HCT116 (cell line): ENCODE measurements at regions not wholly inside any gene's neighbourhood (a gene's known extent, or its start where the extent isn't known, plus 50 kb on each side); places are given as distances from the start of the nearest gene placed in this dataset.

Experiments
- ATAC-seq: fragments of 200-7000 bp; cut with Tn5 transposase; 2 replicates; pipeline ENCODE4 v1.9.1; 2020; ENCODE audit warnings: mild to moderate bottlenecking, moderate library complexity
- BruUV-seq: library from RNA; stranded (reverse); fragments of 400-500 nt; replicated peaks from 2 replicates; lab custom pipeline; 2021; lab: Mats Ljungman, UMichigan
- CTCF ChIA-PET: fragments of 300-600 bp; sonication (Branson Sonifier 250); formaldehyde crosslinking; loops from one replicate; lab custom pipeline; 2021; ENCODE audit warnings: antibody characterized with exemption; lab: Charles Lee
- POLR2A ChIA-PET: fragments of 300-600, 350-600 bp; sonication (Branson Sonifier 250); formaldehyde crosslinking; loops from one replicate; lab custom pipeline; 2021; ENCODE audit warnings: antibody characterized with exemption; lab: Charles Lee
- RAD21 ChIA-PET, 2 experiments: fragments of 300-600 bp; sonication (Branson Sonifier 250); formaldehyde crosslinking; loops; one replicate each; lab custom pipeline; 2023; ENCODE audit warnings: low total read pairs in 2 of 2; ENCODE audit not compliant: uncharacterized antibody in 2 of 2, unreplicated experiment in 2 of 2, low non-redundant PET in 1 of 2; lab: Charles Lee
- DNase-seq: peaks from one replicate; pipeline ENCODE4 v3.0.0-alpha.2; 2010; ENCODE audit warnings: low read depth, low spot score
- H2AFZ ChIP-seq: fragments of 200-600 bp; shearing (Covaris generic), sonication (generic); 2 replicates; pipeline ENCODE4 v1.6.1; 2017; ENCODE audit warnings: low read depth, mixed run types, mixed read lengths, antibody characterized with exemption, low read length; ENCODE audit not compliant: poor library complexity, severe bottlenecking
- H3K27ac ChIP-seq: 2 replicates; pipeline ENCODE4 v1.5.1; 2012; ENCODE audit warnings: low read depth, low read length
- H3K27me3 ChIP-seq: fragments of 200-600 bp; sonication (generic); 2 replicates; pipeline ENCODE4 v1.6.1; 2016; ENCODE audit warnings: mixed run types, low read length, mixed read lengths; ENCODE audit not compliant: insufficient read depth
- H3K36me3 ChIP-seq, 2 experiments: fragments of 200-500 bp in 1 of 2; fragments of 200-600 bp in 1 of 2; sonication (Bioruptor generic) in 1 of 2; sonication (generic) in 1 of 2; 2 replicates each; pipeline versions ENCODE4 v1.5.1 to v1.6.1; 2014 to 2016; ENCODE audit warnings: low read length in 2 of 2, inconsistent platforms in 1 of 2, mixed read lengths in 1 of 2, mixed run types in 1 of 2; ENCODE audit not compliant: insufficient read depth in 2 of 2, control insufficient read depth in 1 of 2
- H3K4me1 ChIP-seq, 2 experiments: fragments of 200-600 bp in 1 of 2; sonication (generic) in 1 of 2; 2 replicates each; pipeline versions ENCODE4 v1.5.1 to v1.6.1; 2012 to 2017; ENCODE audit warnings: low read length in 2 of 2, inconsistent platforms in 1 of 2, mild to moderate bottlenecking in 1 of 2, mixed read lengths in 1 of 2, mixed run types in 1 of 2, moderate library complexity in 1 of 2; ENCODE audit not compliant: insufficient read depth in 2 of 2, control insufficient read depth in 1 of 2
- H3K4me2 ChIP-seq: fragments of 200-600 bp; sonication (generic); 2 replicates; pipeline ENCODE4 v1.6.1; 2017; ENCODE audit warnings: mixed run types, low read length, mixed read lengths
- H3K4me3 ChIP-seq, 2 experiments: fragments of 200-600 bp in 1 of 2; sonication (generic) in 1 of 2; replicated peaks in 1 of 2; 2 replicates each; pipeline ENCODE4 v1.5.1; 2011 to 2016; ENCODE audit warnings: low read length in 2 of 2, control low read depth in 1 of 2, low read depth in 1 of 2, mild to moderate bottlenecking in 1 of 2, mixed read lengths in 1 of 2, mixed run types in 1 of 2
- H3K79me2 ChIP-seq: fragments of 200-600 bp; sonication (generic); 2 replicates; pipeline ENCODE4 v1.6.1; 2017; ENCODE audit warnings: mild to moderate bottlenecking, mixed run types, low read length, moderate library complexity, mixed read lengths; ENCODE audit not compliant: insufficient read depth
- H3K9ac ChIP-seq: fragments of 200-600 bp; sonication (generic); 2 replicates; pipeline ENCODE4 v1.6.1; 2016; ENCODE audit warnings: low read length, mixed read lengths
- H3K9me2 ChIP-seq: fragments of 200-600 bp; sonication (generic), shearing (Covaris generic); 2 replicates; pipeline ENCODE4 v1.6.1; 2017; ENCODE audit warnings: mixed run types, mild to moderate bottlenecking, moderate library complexity; ENCODE audit not compliant: insufficient read depth
- H3K9me3 ChIP-seq, 2 experiments: fragments of 200-500 bp in 1 of 2; fragments of 200-600 bp in 1 of 2; sonication (Bioruptor generic) in 1 of 2; sonication (generic) in 1 of 2; 2 replicates each; pipeline ENCODE4 v1.6.1; 2014 to 2017; ENCODE audit warnings: low read length in 2 of 2, mixed read lengths in 2 of 2, inconsistent platforms in 1 of 2, low read depth in 1 of 2, mild to moderate bottlenecking in 1 of 2, mixed run types in 1 of 2, moderate library complexity in 1 of 2; ENCODE audit not compliant: control insufficient read depth in 1 of 2, insufficient read depth in 1 of 2
- H4K20me1 ChIP-seq: fragments of 200-600 bp; sonication (generic), shearing (Covaris generic); 2 replicates; pipeline ENCODE4 v1.6.1; 2017; ENCODE audit warnings: mixed run types, mild to moderate bottlenecking, moderate library complexity; ENCODE audit not compliant: insufficient read depth
- MAX ChIP-seq: IDR thresholded peaks from 2 replicates; pipeline ENCODE4 v1.6.1; 2012
- REST ChIP-seq: IDR thresholded peaks from 2 replicates; pipeline ENCODE4 v1.6.1; 2012; ENCODE audit warnings: low read depth
- ZBTB33 ChIP-seq: IDR thresholded peaks from 2 replicates; pipeline ENCODE4 v1.6.1; 2011; ENCODE audit warnings: mild to moderate bottlenecking, low read length, moderate library complexity; ENCODE audit not compliant: insufficient replicate concordance; ENCODE audit errors: extremely low read depth
- intact Hi-C: fragments of 100-400 bp; cut with micrococcal nuclease; formaldehyde crosslinking; loops from 2 replicates; pipeline ENCODE4 v1.10.0; 2022

- POLR2A ChIA-PET = no interaction called here
- intact Hi-C loops = no loop called here
- H3K79me2 ChIP-seq = no peaks in the 10 kb centered on the region
- no peak overlapping the region for H3K4me2 ChIP-seq
- H3K27ac ChIP-seq = no peak overlapping the region
- no peak overlapping the region for H3K4me3 ChIP-seq
- CTCF ChIA-PET = no interaction called here
- H2AFZ ChIP-seq = no peak overlapping the region
- H4K20me1 ChIP-seq = no peaks in the 10 kb centered on the region
- TF ChIP-seq ZBTB33 (no peak), REST (peak; percentile 82)
- RAD21 ChIA-PET = no interaction called here
- H3K9me2 ChIP-seq = no peaks in the 10 kb centered on the region
- no TSS peak for BruUV-seq
- ATAC-seq (no peak), DNase-seq (no peak)
- no peaks in the 10 kb centered on the region for H3K9me3 ChIP-seq
- no peaks in the 10 kb centered on the region for H3K4me1 ChIP-seq
- H3K27me3 ChIP-seq = peaks cover 26% of the 10 kb centered on the region; the same call in 1 of the 2 replicates
- no peak overlapping the region for H3K9ac ChIP-seq
- no peaks in the 10 kb centered on the region for H3K36me3 ChIP-seq
These were observed 126.6 kb downstream of the TMEM132E start for GRCh38 chr17:34706029-34706428.

GRCh38 chr17:34703533-34703932, 124.2 kb downstream of the TMEM132E start:
- no peak overlapping the region for H3K9ac ChIP-seq
- BruUV-seq = no TSS peak
- H3K79me2 ChIP-seq = no peaks in the 10 kb centered on the region
- no peaks in the 10 kb centered on the region for H4K20me1 ChIP-seq
- no peaks in the 10 kb centered on the region for H3K36me3 ChIP-seq
- H3K9me3 ChIP-seq = no peaks in the 10 kb centered on the region
- no peak overlapping the region for H3K4me3 ChIP-seq
- ChIA-PET CTCF (no interaction called here), RAD21 (no interaction called here), POLR2A (no interaction called here)
- no peak for ATAC-seq
- H3K27ac ChIP-seq = no peak overlapping the region
- H3K4me1 ChIP-seq = no peaks in the 10 kb centered on the region
- intact Hi-C loops = no loop called here
- no peaks in the 10 kb centered on the region for H3K9me2 ChIP-seq
- no peak overlapping the region for H3K4me2 ChIP-seq
- DNase-seq = no peak
- no peak overlapping the region for H2AFZ ChIP-seq
- peaks cover 28% of the 10 kb centered on the region; the same call in 1 of the 2 replicates for H3K27me3 ChIP-seq
- TF ChIP-seq REST (peak; percentile 94), MAX (no peak)
